Forelimb muscle (tissue), 1 donor: ENCODE measurements at regions not wholly inside any gene's neighbourhood (a gene's known extent, or its start where the extent isn't known, plus 50 kb on each side); places are given as distances from the start of the nearest gene placed in this dataset.
"Not testable (repeated sequence)": the region's sequence is repeated elsewhere in the genome, so short reads cannot be mapped to it uniquely, and the experiment has no call there.

Experiments used
- DNase-seq: peaks from one replicate; pipeline ENCODE4 v3.0.0-alpha.2; 2013; ENCODE audit warnings: low read depth

DNA sequence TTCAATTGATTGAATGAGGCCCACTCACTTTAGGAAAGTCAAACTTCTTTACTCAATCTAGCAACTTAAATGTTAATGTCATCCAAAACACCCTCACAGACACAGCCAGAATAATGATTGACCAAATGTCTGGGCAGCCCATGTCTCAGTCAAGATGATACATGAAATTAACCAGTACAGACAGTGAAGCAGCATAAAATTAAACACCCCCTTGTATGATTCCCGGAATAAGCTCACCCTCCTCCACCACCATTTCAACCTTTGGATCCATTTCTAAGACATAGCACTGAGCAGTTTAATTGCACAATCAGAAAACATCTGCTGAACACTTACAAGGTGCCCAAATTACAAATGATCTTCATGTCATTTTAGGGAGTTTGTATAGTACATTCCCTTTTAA is 570.7 kb upstream of the ID2 start:
- no peak for DNase-seq

GRCh38 chr2:8115456-8115855 is 566.4 kb upstream of the ID2 start:
- no peak for DNase-seq

DNA sequence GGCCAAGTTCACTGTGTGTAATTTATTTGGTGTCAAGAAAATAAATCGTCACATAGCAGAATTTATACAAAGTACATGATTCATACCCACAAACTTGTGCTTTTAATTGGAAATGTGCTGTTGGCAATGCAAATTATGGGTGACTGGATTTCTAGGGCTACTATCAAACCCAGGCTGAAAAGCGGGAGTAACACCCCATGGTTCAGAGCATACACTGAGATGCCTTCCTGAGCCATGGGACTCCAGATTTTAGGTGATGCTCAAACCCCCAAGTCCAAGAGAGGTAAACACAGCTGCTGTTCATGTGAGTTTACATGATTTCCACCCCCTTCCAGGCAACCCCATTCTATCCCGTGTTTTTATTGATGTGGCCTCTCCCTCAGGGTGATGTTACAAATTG is 565.9 kb upstream of the ID2 start:
- DNase-seq: no peak

DNA sequence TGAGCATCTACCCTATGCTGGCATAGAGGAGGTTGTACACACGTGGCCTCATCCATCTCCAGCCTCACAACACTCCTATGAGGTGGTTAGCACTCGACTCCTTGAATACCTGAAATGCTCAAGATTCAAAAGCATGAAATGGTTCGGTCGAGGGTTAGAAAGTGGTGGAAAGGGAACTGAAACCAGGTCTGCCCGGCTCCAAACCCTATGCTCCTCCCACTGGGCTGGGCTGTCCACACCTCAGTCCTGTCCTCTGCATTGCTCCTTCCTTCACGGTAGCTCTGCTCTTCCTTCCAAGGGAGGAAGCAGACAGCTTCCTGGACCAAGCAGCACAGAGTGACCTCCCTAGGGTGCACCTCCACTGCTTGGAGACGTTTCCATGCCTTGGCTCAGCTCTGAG is 565.2 kb upstream of the ID2 start:
- no peak for DNase-seq

GRCh38 chr2:8118940-8119781 is 562.7 kb upstream of the ID2 start:
- no peak for DNase-seq

GRCh38 chr2:8119782-8120505 is 561.9 kb upstream of the ID2 start:
- DNase-seq: no peak

GRCh38 chr2:8120506-8120860 is 561.4 kb upstream of the ID2 start:
- no peak for DNase-seq

DNA sequence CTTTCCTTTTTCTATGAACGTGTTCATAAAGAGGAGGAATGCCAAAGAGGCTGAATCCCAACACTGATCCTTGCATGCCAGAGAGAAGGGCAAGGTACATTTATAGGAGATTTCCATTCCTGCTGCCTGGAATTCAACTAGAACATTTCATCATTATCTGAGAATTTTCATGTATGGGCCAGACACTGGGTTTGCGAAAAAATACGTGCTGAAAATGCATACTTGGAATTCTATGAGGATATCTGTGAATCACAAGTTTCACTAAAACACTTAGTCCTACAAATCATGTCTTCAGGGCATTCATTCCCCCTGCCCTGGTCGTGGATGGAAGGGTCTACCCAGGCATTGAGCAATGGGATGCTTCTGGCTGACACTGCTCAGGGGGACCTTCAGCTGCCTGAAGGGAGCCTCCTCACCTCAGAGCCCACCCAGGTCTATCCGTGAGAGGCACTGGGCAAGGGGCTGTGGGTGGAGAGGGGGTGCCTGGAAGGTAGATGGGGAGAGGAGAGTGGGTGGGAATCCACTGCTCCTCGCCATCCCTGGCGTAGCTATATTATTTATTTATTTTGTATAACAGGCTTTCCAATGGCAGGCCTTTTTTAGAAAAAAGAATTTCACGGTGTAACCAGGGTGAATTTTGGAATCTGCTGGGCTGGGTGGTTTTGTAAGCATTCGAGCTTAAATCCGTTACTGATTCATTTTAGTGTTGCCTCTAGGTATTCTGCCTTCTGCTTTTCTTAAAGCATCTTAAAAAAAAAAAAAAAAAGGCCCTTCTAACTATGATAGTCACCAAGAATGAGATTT is 560.6 kb upstream of the ID2 start:
- no peak for DNase-seq

DNA sequence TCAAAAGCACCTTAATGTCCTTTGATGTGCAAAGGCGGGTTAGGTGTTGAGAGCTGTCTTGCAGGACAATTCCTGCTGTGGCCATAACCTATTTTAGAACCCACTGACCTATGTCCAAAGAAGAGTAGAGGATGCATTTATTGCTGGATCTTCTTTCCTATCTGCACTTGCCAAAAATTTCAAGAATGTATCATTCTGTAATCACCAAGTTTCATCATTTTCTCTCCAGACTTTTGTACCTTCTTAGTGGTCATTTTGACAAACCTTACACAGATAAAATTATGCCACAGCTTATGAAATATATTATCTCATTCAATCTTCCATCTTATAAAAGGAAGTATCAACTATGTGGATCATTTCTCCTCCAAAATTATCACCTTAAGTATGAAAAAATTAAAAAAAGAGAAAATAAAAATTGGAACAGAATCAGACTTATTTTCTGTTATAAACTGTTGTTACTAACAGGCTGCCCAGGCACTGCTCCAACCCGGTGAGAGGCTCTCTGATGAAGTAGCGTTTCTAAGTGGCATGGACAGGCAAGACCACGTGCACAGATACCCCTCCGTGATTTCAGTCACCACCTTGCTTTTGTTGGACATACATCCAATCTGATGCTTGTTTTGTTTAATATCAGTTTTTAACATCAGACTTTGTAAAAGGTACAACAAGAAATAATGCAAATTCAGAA is 559.9 kb upstream of the ID2 start:
- DNase-seq: no peak

GRCh38 chr2:8122520-8122919 is 559.3 kb upstream of the ID2 start:
- DNase-seq: no peak

GRCh38 chr2:8123464-8123863 is 558.4 kb upstream of the ID2 start:
- no peak for DNase-seq

- DNase-seq: no peak
Observed at GRCh38 chr2:8125741-8126711, 555.8 kb upstream of the ID2 start.

GRCh38 chr2:8126783-8127182 is 555.1 kb upstream of the ID2 start:
- DNase-seq: no peak

DNA sequence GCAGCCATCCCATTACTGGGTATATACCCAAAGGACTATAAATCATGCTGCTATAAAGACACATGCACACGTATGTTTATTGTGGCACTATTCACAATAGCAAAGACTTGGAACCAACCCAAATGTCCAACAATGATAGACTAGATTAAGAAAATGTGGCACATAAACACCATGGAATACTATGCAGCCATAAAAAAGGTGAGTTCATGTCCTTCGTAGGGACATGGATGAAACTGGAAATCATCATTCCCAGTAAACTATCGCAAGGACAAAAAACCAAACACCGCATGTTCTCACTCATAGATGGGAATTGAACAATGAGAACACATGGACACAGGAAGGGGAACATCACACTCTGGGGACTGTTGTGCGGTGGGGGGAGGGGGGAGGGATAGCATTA is 550.4 kb upstream of the ID2 start:
- not testable (repeated sequence) for DNase-seq

DNA sequence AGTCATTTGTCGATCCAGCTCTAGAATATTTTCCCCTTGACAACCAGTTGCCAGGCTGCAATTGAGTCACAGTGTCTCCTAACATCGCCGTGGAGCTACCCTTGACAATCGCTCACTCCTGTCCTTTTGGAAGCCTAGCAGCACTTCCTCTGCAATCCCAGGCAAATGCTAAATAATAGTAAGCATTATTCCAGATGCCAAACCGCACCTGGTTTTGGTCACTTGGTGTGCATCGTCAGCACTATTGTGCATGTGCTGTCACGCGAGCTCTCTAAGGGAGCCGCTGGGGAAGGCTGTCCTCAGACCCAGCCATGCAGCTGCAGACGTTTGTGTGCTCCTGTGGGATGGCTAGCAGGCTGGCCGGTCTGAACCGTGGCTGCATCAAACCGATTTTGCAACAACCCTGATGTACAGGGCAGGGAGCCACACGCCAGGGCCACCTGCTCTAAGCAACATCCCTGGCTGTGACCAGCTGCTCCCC is 549.5 kb upstream of the ID2 start:
- no peak for DNase-seq

- DNase-seq: no peak
Observed at GRCh38 chr2:8132879-8133278, 549.0 kb upstream of the ID2 start.

GRCh38 chr2:8133363-8133762 is 548.5 kb upstream of the ID2 start:
- DNase-seq: no peak

GRCh38 chr2:8133913-8134472 is 547.9 kb upstream of the ID2 start:
- no peak for DNase-seq

- no peak for DNase-seq
Observed at GRCh38 chr2:8134473-8134932, 547.4 kb upstream of the ID2 start.
